CD14-positive monocyte (primary cell): ENCODE measurements at regions not wholly inside any gene's neighbourhood (a gene's known extent, or its start where the extent isn't known, plus 50 kb on each side); places are given as distances from the start of the nearest gene placed in this dataset.

Source experiments
- DNase-seq, 3 donors: peaks; one replicate each; pipeline ENCODE4 v3.0.0-alpha.2; 2011 to 2022
- H2AFZ ChIP-seq: 2 replicates; pipeline ENCODE4 v1.6.0; 2012; ENCODE audit warnings: mild to moderate bottlenecking, low read depth, low read length, inconsistent platforms; ENCODE audit not compliant: insufficient read depth, poor library complexity, severe bottlenecking
- H3K27ac ChIP-seq, 2 donors: 1 replicate in 1 of 2; 2 replicates in 1 of 2; pipeline ENCODE4 v1.5.1; 2012 to 2013; ENCODE audit warnings: low read length in 2 of 2, control low read depth in 1 of 2, inconsistent platforms in 1 of 2, low read depth in 1 of 2, mild to moderate bottlenecking in 1 of 2
- H3K27me3 ChIP-seq, 2 donors: one replicate each; pipeline versions ENCODE4 v1.6.0 to v1.6.1; 2011 to 2013; ENCODE audit warnings: low read length in 2 of 2; ENCODE audit not compliant: control insufficient read depth in 2 of 2, insufficient read depth in 2 of 2
- H3K36me3 ChIP-seq, 2 donors: replicated peaks in 1 of 2; 1 replicate in 1 of 2; 2 replicates in 1 of 2; pipeline versions ENCODE4 v1.5.1 to v1.6.1; 2012 to 2013; ENCODE audit warnings: low read length in 2 of 2, control low read depth in 1 of 2, inconsistent platforms in 1 of 2, mild to moderate bottlenecking in 1 of 2; ENCODE audit not compliant: insufficient read depth in 2 of 2, control insufficient read depth in 1 of 2
- H3K4me1 ChIP-seq, 2 donors: 1 replicate in 1 of 2; 2 replicates in 1 of 2; pipeline versions ENCODE4 v1.5.1 to v1.6.1; 2012 to 2013; ENCODE audit warnings: low read length in 2 of 2, control low read depth in 1 of 2, inconsistent platforms in 1 of 2, mild to moderate bottlenecking in 1 of 2, moderate library complexity in 1 of 2; ENCODE audit not compliant: insufficient read depth in 2 of 2, control insufficient read depth in 1 of 2
- H3K4me2 ChIP-seq: replicated peaks from 2 replicates; pipeline ENCODE3; 2012; ENCODE audit warnings: low read length, moderate library complexity, mild to moderate bottlenecking; ENCODE audit not compliant: poor library complexity, severe bottlenecking; ENCODE audit errors: extremely low read depth
- H3K4me3 ChIP-seq, 3 experiments: fragments of 200-600 bp in 1 of 3; sonication (generic) in 1 of 3; replicated peaks in 1 of 3; 1 replicate in 2 of 3; 2 replicates in 1 of 3; pipeline ENCODE4 v1.5.1; 2011 to 2013; ENCODE audit warnings: low read length in 3 of 3, mild to moderate bottlenecking in 3 of 3, control low read depth in 2 of 3, low read depth in 2 of 3, inconsistent platforms in 1 of 3, moderate library complexity in 1 of 3
- H3K79me2 ChIP-seq: 2 replicates; pipeline ENCODE4 v1.6.0; 2012; ENCODE audit warnings: mild to moderate bottlenecking, control low read depth, inconsistent platforms, low read length, moderate library complexity; ENCODE audit not compliant: insufficient read depth
- H3K9ac ChIP-seq: 2 replicates; pipeline ENCODE4 v1.6.0; 2017; ENCODE audit warnings: low read length, mild to moderate bottlenecking; ENCODE audit not compliant: insufficient read depth, poor library complexity, severe bottlenecking
- H3K9me3 ChIP-seq, 2 donors: replicated peaks in 1 of 2; 1 replicate in 1 of 2; 2 replicates in 1 of 2; pipeline versions ENCODE4 v1.5.1 to v1.6.1; 2012 to 2013; ENCODE audit warnings: low read length in 2 of 2, control low read depth in 1 of 2; ENCODE audit not compliant: control insufficient read depth in 1 of 2, insufficient read depth in 1 of 2
- H4K20me1 ChIP-seq: 2 replicates; pipeline ENCODE4 v1.6.0; 2012; ENCODE audit warnings: mild to moderate bottlenecking, low read length, control low read depth, moderate library complexity; ENCODE audit not compliant: insufficient read depth
- H3K27ac Mint-ChIP-seq, 7 donors: one replicate each; pipeline ENCODE4 v1.8.0; 2020; ENCODE audit warnings: mild to moderate bottlenecking in 7 of 7, mixed read lengths in 7 of 7, moderate library complexity in 6 of 7, inconsistent platforms in 2 of 7
- H3K27me3 Mint-ChIP-seq, 3 donors: one replicate each; pipeline ENCODE4 v1.8.0; 2021 to 2022; ENCODE audit warnings: low read depth in 3 of 3, mild to moderate bottlenecking in 3 of 3, mixed read lengths in 3 of 3, moderate library complexity in 3 of 3, inconsistent platforms in 1 of 3
- H3K36me3 Mint-ChIP-seq, 2 donors: one replicate each; pipeline ENCODE4 v1.8.0; 2020; ENCODE audit warnings: mixed read lengths in 2 of 2, inconsistent platforms in 1 of 2, mild to moderate bottlenecking in 1 of 2
- H3K4me1 Mint-ChIP-seq: one replicate; pipeline ENCODE4 v1.8.0; 2020; ENCODE audit warnings: mild to moderate bottlenecking, mixed read lengths
- H3K4me3 Mint-ChIP-seq, 2 donors: one replicate each; pipeline ENCODE4 v1.8.0; 2020; ENCODE audit warnings: mild to moderate bottlenecking in 2 of 2, mixed read lengths in 2 of 2, moderate library complexity in 1 of 2
- H3K9me3 Mint-ChIP-seq, 7 donors: one replicate each; pipeline ENCODE4 v1.8.0; 2020 to 2022; ENCODE audit warnings: mixed read lengths in 7 of 7, mild to moderate bottlenecking in 6 of 7, moderate library complexity in 6 of 7, inconsistent platforms in 2 of 7
- CTCF ChIP-seq: fragments of 200-600 bp; IDR thresholded peaks from one replicate; pipeline ENCODE4 v1.8.0; 2022; ENCODE audit warnings: antibody characterized with exemption, mild to moderate bottlenecking
- WGBS: methylation state at CpG from one replicate; pipeline ENCODE4 v1.1.5; 2013; ENCODE audit warnings: missing lambda C conversion rate; ENCODE audit not compliant: insufficient coverage; 5-methylcytosine and 5-hydroxymethylcytosine counted together
- intact Hi-C, 2 donors: fragments of 100-400 bp; cut with micrococcal nuclease; formaldehyde crosslinking; loops; one replicate each; pipeline versions ENCODE4 v1.15.0 to v1.15.1; 2023

- no peak overlapping the region for H2AFZ ChIP-seq
- no peaks in the 10 kb centered on the region for H3K27me3 ChIP-seq
- no peak overlapping the region for H3K9ac ChIP-seq
- 64% methylated on average over 5 of the region's 14 CpGs for WGBS
- Mint-ChIP-seq H3K36me3 (no peaks in the 10 kb centered on the region), H3K4me3 (no peak overlapping the region), H3K9me3 (no peaks in the 10 kb centered on the region), H3K27ac (peak overlapping the region in 2 of 7 donors; percentile 61 to 70), H3K4me1 (no peaks in the 10 kb centered on the region), H3K27me3 (peaks cover 5 to 8% (median 6%) of the 10 kb centered on the region in 3 donors)
- H3K36me3 ChIP-seq: no peaks in the 10 kb centered on the region
- no peaks in the 10 kb centered on the region for H4K20me1 ChIP-seq
- intact Hi-C loops: no loop called here
- DNase-seq: no peak
- no peak overlapping the region for H3K27ac ChIP-seq
- no peaks in the 10 kb centered on the region for H3K79me2 ChIP-seq
- no peak overlapping the region for H3K4me2 ChIP-seq
- TF ChIP-seq CTCF: no peak
- H3K4me3 ChIP-seq: no peak overlapping the region
- no peaks in the 10 kb centered on the region for H3K9me3 ChIP-seq
- no peaks in the 10 kb centered on the region for H3K4me1 ChIP-seq
Measured at GRCh38 chr5:135178476-135179155, 144.6 kb upstream of the PITX1 start.

GRCh38 chr5:135177591-135177990 is 143.6 kb upstream of the PITX1 start:
- Mint-ChIP-seq H3K9me3 (no peaks in the 10 kb centered on the region), H3K27me3 (peaks cover 7 to 11% (median 10%) of the 10 kb centered on the region in 3 donors)

More at GRCh38 chr5:135177591-135177990, 143.6 kb upstream of the PITX1 start:
- no peaks in the 10 kb centered on the region for H3K36me3 Mint-ChIP-seq
- H3K4me2 ChIP-seq: no peak overlapping the region
- no peak overlapping the region for H3K27ac Mint-ChIP-seq
- H3K4me3 ChIP-seq: no peak overlapping the region
- H3K27ac ChIP-seq: no peak overlapping the region
- WGBS: 95% methylated on average over 3 of the region's 4 CpGs
- intact Hi-C loops: no loop called here
- peaks cover 0 to 8% of the 10 kb centered on the region in 2 donors for H3K27me3 ChIP-seq
- H3K9ac ChIP-seq: no peak overlapping the region
- H3K36me3 ChIP-seq: no peaks in the 10 kb centered on the region
- no peaks in the 10 kb centered on the region for H3K79me2 ChIP-seq
- no peaks in the 10 kb centered on the region for H3K4me1 Mint-ChIP-seq
- no peaks in the 10 kb centered on the region for H4K20me1 ChIP-seq
- peak overlapping the region in 1 of 2 donors; percentile 27 for H3K4me3 Mint-ChIP-seq
- no peaks in the 10 kb centered on the region for H3K4me1 ChIP-seq
- no peaks in the 10 kb centered on the region for H3K9me3 ChIP-seq
- no peak overlapping the region for H2AFZ ChIP-seq
- no peak for DNase-seq
- no peak for TF ChIP-seq CTCF
